A673 (cell line): ENCODE measurements at regions not wholly inside any gene's neighbourhood (a gene's known extent, or its start where the extent isn't known, plus 50 kb on each side); places are given as distances from the start of the nearest gene placed in this dataset.

Experiments
- BruUV-seq: library from RNA; stranded (reverse); fragments of 400-500 nt; replicated peaks from 2 replicates; lab custom pipeline; 2021; lab: Mats Ljungman, UMichigan
- CTCF ChIA-PET: fragments of 300-600 bp; sonication (Branson Sonifier 250); formaldehyde crosslinking; loops from one replicate; lab custom pipeline; 2022; ENCODE audit warnings: antibody characterized with exemption; lab: Charles Lee
- POLR2A ChIA-PET: fragments of 300-600 bp; sonication (Branson Sonifier 250); formaldehyde crosslinking; loops from one replicate; lab custom pipeline; 2022; ENCODE audit warnings: antibody characterized with exemption; ENCODE audit not compliant: low non-redundant PET; lab: Charles Lee
- DNase-seq: peaks from one replicate; pipeline ENCODE4 v3.0.0-alpha.2; 2015; ENCODE audit warnings: low spot score
- H3K27ac ChIP-seq: fragments of 200-600 bp; sonication (generic); 2 replicates; pipeline ENCODE4 v1.5.1; 2016; ENCODE audit warnings: mixed run types, low read depth, mild to moderate bottlenecking, mixed read lengths, antibody characterized with exemption, low read length; ENCODE audit not compliant: poor library complexity, severe bottlenecking
- H3K27me3 ChIP-seq: fragments of 200-600 bp; sonication (generic); replicated peaks from 2 replicates; pipeline ENCODE4 v1.6.1; 2017; ENCODE audit warnings: mixed run types, low read depth, mild to moderate bottlenecking, mixed read lengths, antibody characterized with exemption, low read length; ENCODE audit not compliant: insufficient read depth, poor library complexity
- H3K36me3 ChIP-seq: fragments of 200-600 bp; sonication (generic); 2 replicates; pipeline ENCODE4 v1.6.1; 2016; ENCODE audit warnings: mixed run types, mild to moderate bottlenecking, mixed read lengths, antibody characterized with exemption, low read length; ENCODE audit not compliant: insufficient read depth, poor library complexity, severe bottlenecking
- H3K4me1 ChIP-seq: fragments of 200-600 bp; sonication (generic); 2 replicates; pipeline ENCODE4 v1.6.1; 2017; ENCODE audit warnings: mixed run types, mild to moderate bottlenecking, mixed read lengths, antibody characterized with exemption, low read length; ENCODE audit not compliant: insufficient read depth, poor library complexity, severe bottlenecking
- H3K4me3 ChIP-seq: fragments of 200-600 bp; sonication (generic); 2 replicates; pipeline ENCODE4 v1.5.1; 2016; ENCODE audit warnings: low read depth, mixed run types, mild to moderate bottlenecking, mixed read lengths, low read length; ENCODE audit not compliant: poor library complexity, severe bottlenecking
- H3K9me3 ChIP-seq: fragments of 200-600 bp; sonication (generic); 2 replicates; pipeline ENCODE4 v1.6.1; 2016; ENCODE audit warnings: mixed run types, low read depth, mild to moderate bottlenecking, mixed read lengths, antibody characterized with exemption, low read length; ENCODE audit not compliant: poor library complexity, severe bottlenecking
- CTCF ChIP-seq: fragments of 300-800, 200-600 bp; sonication (generic); conservative IDR thresholded peaks from 2 replicates; pipeline ENCODE4 v1.5.1; 2017; ENCODE audit warnings: low read depth, mild to moderate bottlenecking, antibody characterized with exemption, low read length, moderate library complexity, mixed read lengths
- EZH2 ChIP-seq: fragments of 200-600 bp; sonication (generic); IDR thresholded peaks from 2 replicates; pipeline ENCODE4 v1.6.1; 2017; ENCODE audit warnings: borderline replicate concordance, low read depth, mild to moderate bottlenecking, mixed read lengths, antibody characterized with exemption, low read length; ENCODE audit not compliant: poor library complexity, severe bottlenecking
- intact Hi-C: fragments of 100-400 bp; cut with micrococcal nuclease; formaldehyde crosslinking; loops from one replicate; pipeline ENCODE4 v1.10.0; 2022; ENCODE audit not compliant: unreplicated experiment

- intact Hi-C loops: no loop called here
- no peak for DNase-seq
- H3K36me3 ChIP-seq: no peaks in the 10 kb centered on the region
- CTCF ChIA-PET: interaction anchor here (0.5 kb wide), 1 partner anchor 757 kb away, joined by 3 read pairs; no protein-coding TSS in a partner anchor
- POLR2A ChIA-PET: no interaction called here
- H3K4me3 ChIP-seq: no peak overlapping the region
- H3K27me3 ChIP-seq: no peaks in the 10 kb centered on the region
- BruUV-seq: no TSS peak
- TF ChIP-seq CTCF (no peak), EZH2 (no peak)
- H3K9me3 ChIP-seq: no peaks in the 10 kb centered on the region
- no peak overlapping the region for H3K27ac ChIP-seq
- no peaks in the 10 kb centered on the region for H3K4me1 ChIP-seq
These were observed 276.0 kb upstream of the TMEM161B start for GRCh38 chr5:88544671-88545070.

DNA sequence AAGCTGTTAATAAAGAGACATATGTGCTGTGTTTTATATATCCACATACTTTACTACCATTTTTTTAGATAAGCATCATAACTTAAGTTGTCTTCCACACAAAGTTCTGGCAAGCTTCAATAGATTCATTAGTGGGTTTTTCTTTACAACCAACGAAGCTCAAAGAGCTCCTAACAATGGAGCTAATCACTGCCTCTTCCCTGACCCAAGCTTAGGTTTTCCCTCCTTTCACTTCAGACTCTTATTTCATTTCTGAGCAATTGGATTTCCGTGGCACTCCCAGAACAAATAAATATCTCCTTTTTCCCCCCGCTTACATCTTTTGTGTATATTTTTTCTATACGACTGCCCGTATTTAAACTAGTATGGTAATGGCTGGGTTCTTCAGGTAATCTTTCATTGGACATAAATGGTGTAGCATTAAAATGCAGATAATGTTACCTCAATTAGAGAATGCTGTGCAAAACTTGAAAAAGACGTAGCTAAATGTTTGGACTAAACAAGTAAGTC is 275.5 kb upstream of the TMEM161B start:
- intact Hi-C loops: no loop called here
- H3K27me3 ChIP-seq: no peaks in the 10 kb centered on the region
- no TSS peak for BruUV-seq
- H3K9me3 ChIP-seq: no peaks in the 10 kb centered on the region
- no peaks in the 10 kb centered on the region for H3K4me1 ChIP-seq
- ChIA-PET POLR2A (no interaction called here), CTCF (interaction anchor here (0.5 kb wide), 1 partner anchor 756 kb away, joined by 3 read pairs; no protein-coding TSS in a partner anchor)
- H3K36me3 ChIP-seq: no peaks in the 10 kb centered on the region
- no peak overlapping the region for H3K4me3 ChIP-seq
- DNase-seq: no peak
- no peak for TF ChIP-seq CTCF
- no peak for TF ChIP-seq EZH2
- H3K27ac ChIP-seq: no peak overlapping the region

DNA sequence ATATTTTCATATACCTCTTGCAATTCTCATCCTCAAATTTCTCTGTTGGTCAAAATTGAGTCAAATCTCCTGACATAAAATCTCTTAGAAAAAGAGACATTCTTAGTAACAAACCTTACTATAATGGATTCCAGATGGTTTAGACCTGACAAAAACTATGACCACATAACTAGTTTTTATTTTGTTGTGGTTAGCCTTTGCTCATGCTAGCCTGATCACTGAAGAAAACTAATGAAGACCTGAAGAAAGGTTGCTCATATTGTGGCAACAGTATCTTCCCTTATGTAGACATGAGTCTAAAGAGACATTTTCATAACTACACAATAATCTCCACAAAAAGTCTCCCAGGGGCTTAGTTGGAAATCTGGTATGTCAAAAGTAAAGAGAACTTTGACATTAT is 274.1 kb upstream of the TMEM161B start:
- H3K36me3 ChIP-seq: no peaks in the 10 kb centered on the region
- H3K27me3 ChIP-seq: no peaks in the 10 kb centered on the region
- CTCF ChIA-PET: no interaction called here
- DNase-seq: no peak
- BruUV-seq: no TSS peak
- H3K4me3 ChIP-seq: no peak overlapping the region
- no peak for TF ChIP-seq EZH2
- TF ChIP-seq CTCF: no peak
- H3K27ac ChIP-seq: no peak overlapping the region
- intact Hi-C loops: no loop called here
- no peaks in the 10 kb centered on the region for H3K4me1 ChIP-seq
- no peaks in the 10 kb centered on the region for H3K9me3 ChIP-seq
- POLR2A ChIA-PET: no interaction called here
